Adrenal gland (tissue), 5 donors: ENCODE measurements at regions not wholly inside any gene's neighbourhood (a gene's known extent, or its start where the extent isn't known, plus 50 kb on each side); places are given as distances from the start of the nearest gene placed in this dataset.

Experiments
- CTCF ChIP-seq, 6 experiments: fragments of 450-650 bp in 4 of 6; fragments of 200-600 bp in 2 of 6; sonication (generic) in 1 of 6; IDR thresholded peaks; 1 replicate in 5 of 6; 2 replicates in 1 of 6; pipeline versions ENCODE4 v1.5.1 to v1.8.0; 2016 to 2021; ENCODE audit warnings: antibody characterized with exemption in 6 of 6, mild to moderate bottlenecking in 2 of 6, moderate library complexity in 1 of 6
- POLR2A ChIP-seq, 2 donors: fragments of 450-650 bp; IDR thresholded peaks; one replicate each; pipeline ENCODE4 v1.6.1; 2017; ENCODE audit warnings: antibody characterized with exemption in 2 of 2, mild to moderate bottlenecking in 2 of 2, moderate library complexity in 1 of 2
- donor health status: DM: no; HTN: no; CAD: no.

- TF ChIP-seq CTCF (IDR thresholded peaks at IDR 0.05) (peak; percentile 84 to 94 (median 88)), POLR2A (IDR thresholded peaks at IDR 0.05) (no peak)
Observed at GRCh38 chr20:60210779-60211617, 252.8 kb downstream of the CDH26 start.
